RWPE1 (cell line): ENCODE measurements at regions not wholly inside any gene's neighbourhood (a gene's known extent, or its start where the extent isn't known, plus 50 kb on each side); places are given as distances from the start of the nearest gene placed in this dataset.

Source experiments
- CTCF ChIA-PET: fragments of 350-600 bp; sonication (Branson Sonifier 250); formaldehyde crosslinking; extraction: SDS; loops from one replicate; lab custom pipeline; 2021; lab: Yijun Ruan, JAX
- POLR2A ChIA-PET: fragments of 400-600 bp; formaldehyde crosslinking; extraction: SDS; loops from one replicate; lab custom pipeline; 2020; ENCODE audit warnings: antibody characterized with exemption; ENCODE audit not compliant: low non-redundant PET; lab: Yijun Ruan, JAX
- DNase-seq: peaks from one replicate; pipeline ENCODE4 v3.0.0; 2012; ENCODE audit warnings: low spot score
- H3K27ac ChIP-seq: fragments of 450-650 bp; 2 replicates; pipeline ENCODE4 v1.5.1; 2017
- CTCF ChIP-seq: fragments of 450-650 bp; conservative IDR thresholded peaks from 2 replicates; pipeline ENCODE4 v1.5.1; 2017; ENCODE audit warnings: low read depth, mild to moderate bottlenecking

GRCh38 chr14:94701861-94702370 lies 68.0 kb downstream of the GSC start:
- TF ChIP-seq CTCF = no peak
- DNase-seq = no peak
- CTCF ChIA-PET = interaction anchor here (0.6 to 0.9 kb wide), 3 partner anchors 10 to 731 kb away, joined by 3 read pairs; no protein-coding TSS in a partner anchor
- POLR2A ChIA-PET = no interaction called here
- no peak overlapping the region for H3K27ac ChIP-seq

GRCh38 chr14:94700336-94700735 lies 69.6 kb downstream of the GSC start:
- POLR2A ChIA-PET = no interaction called here
- no peak for DNase-seq
- TF ChIP-seq CTCF = no peak
- CTCF ChIA-PET = no interaction called here
- no peak overlapping the region for H3K27ac ChIP-seq

- no peak overlapping the region for H3K27ac ChIP-seq
- ChIA-PET CTCF (interaction anchor here (0.8 kb wide), 1 partner anchor 26 kb away, joined by 3 read pairs; no protein-coding TSS in a partner anchor), POLR2A (no interaction called here)
- DNase-seq = no peak
- TF ChIP-seq CTCF = no peak
These were observed 70.1 kb downstream of the GSC start for GRCh38 chr14:94699831-94700230.

- ChIA-PET POLR2A (no interaction called here), CTCF (interaction anchor here (1.0 kb wide), 1 partner anchor 8 kb away, joined by 3 read pairs; no protein-coding TSS in a partner anchor)
- no peak for DNase-seq
- H3K27ac ChIP-seq = no peak overlapping the region
- TF ChIP-seq CTCF = no peak
These were observed 71.9 kb downstream of the GSC start for GRCh38 chr14:94697773-94698556.

GRCh38 chr14:94696518-94696917 lies 73.4 kb downstream of the GSC start:
- CTCF ChIA-PET = interaction anchor here (0.9 kb wide), 1 partner anchor 148 kb away, joined by 3 read pairs; no protein-coding TSS in a partner anchor
- no peak for TF ChIP-seq CTCF
- no peak overlapping the region for H3K27ac ChIP-seq
- POLR2A ChIA-PET = no interaction called here
- DNase-seq = no peak

- CTCF ChIA-PET = no interaction called here
- no peak for TF ChIP-seq CTCF
- DNase-seq = no peak
- H3K27ac ChIP-seq = no peak overlapping the region
- POLR2A ChIA-PET = no interaction called here
These were observed 74.7 kb downstream of the GSC start for GRCh38 chr14:94695231-94695630.
